ENCODE measurements at regions not wholly inside any gene's neighbourhood (a gene's known extent, or its start where the extent isn't known, plus 50 kb on each side); places are given as distances from the start of the nearest gene placed in this dataset.

DNA sequence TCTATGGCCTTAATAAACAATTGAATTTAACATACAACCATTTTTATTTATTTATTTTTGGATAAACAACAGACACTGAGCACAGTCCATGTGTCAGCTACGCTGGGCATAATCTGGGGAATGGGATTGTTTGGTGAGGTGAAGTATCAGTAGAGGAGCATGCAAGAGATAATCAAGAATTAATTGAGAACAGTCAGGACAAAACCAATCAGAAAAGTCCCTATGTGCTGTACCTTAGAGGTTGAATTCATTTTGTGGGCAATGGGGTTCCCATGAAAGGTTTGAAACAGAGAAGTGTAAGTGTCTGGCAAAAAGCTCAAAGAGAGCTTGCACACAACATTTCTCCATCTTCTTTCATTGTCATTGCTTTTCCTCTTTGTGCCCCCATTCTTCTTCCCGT is 198.2 kb downstream of the RNF144A start:
- in situ Hi-C loops (cut with MboI; ENCODE audit: low pct_ligation_motif_present in 1 of 4, low pct_unique_long_range_greater_than_20kb in 1 of 4, low sequenced_read_pairs in 3 of 4) = no loop called here
- no peaks in the 10 kb centered on the region for H3K9me3 ChIP-seq

DNA sequence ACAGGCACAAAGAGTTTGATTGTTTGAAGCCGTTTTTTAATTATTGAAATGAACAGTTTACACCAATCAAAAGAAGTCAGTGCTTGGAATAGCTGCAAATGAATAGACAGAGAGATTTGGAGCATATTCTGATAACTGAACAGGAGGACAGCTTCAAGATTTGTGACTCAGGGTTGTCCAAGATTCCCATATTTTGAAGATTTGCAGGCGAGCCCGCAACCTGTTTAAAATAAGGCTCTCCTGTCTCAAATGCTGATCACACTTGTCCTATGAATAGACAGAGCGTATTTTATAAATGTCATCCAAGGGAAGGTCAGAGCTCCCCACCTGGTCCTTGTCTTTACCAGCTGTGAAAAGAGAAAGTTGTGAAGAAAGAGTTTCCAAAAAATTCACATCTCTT is 198.7 kb downstream of the RNF144A start:
- no peaks in the 10 kb centered on the region for H3K36me3 ChIP-seq
- H3K27me3 ChIP-seq = no peaks in the 10 kb centered on the region
- no peak for TF ChIP-seq POLR2A (IDR thresholded peaks at IDR 0.05)
- TF ChIP-seq, protein P1, sequence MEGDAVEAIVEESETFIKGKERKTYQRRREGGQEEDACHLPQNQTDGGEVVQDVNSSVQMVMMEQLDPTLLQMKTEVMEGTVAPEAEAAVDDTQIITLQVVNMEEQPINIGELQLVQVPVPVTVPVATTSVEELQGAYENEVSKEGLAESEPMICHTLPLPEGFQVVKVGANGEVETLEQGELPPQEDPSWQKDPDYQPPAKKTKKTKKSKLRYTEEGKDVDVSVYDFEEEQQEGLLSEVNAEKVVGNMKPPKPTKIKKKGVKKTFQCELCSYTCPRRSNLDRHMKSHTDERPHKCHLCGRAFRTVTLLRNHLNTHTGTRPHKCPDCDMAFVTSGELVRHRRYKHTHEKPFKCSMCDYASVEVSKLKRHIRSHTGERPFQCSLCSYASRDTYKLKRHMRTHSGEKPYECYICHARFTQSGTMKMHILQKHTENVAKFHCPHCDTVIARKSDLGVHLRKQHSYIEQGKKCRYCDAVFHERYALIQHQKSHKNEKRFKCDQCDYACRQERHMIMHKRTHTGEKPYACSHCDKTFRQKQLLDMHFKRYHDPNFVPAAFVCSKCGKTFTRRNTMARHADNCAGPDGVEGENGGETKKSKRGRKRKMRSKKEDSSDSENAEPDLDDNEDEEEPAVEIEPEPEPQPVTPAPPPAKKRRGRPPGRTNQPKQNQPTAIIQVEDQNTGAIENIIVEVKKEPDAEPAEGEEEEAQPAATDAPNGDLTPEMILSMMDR (IDR thresholded peaks at IDR 0.05) = no peak
- no peak for TF ChIP-seq POLR2AphosphoS5 (IDR thresholded peaks at IDR 0.05)
- TF ChIP-seq EP300 (IDR thresholded peaks at IDR 0.05; ENCODE audit: low read depth) = no peak
- in situ Hi-C loops (cut with MboI; ENCODE audit: low pct_ligation_motif_present in 1 of 4, low pct_unique_long_range_greater_than_20kb in 1 of 4, low sequenced_read_pairs in 3 of 4) = no loop called here
- no peak for DNase-seq
- no peaks in the 10 kb centered on the region for H3K9me3 ChIP-seq
- no peaks in the 10 kb centered on the region for H3K4me1 ChIP-seq
- no peak overlapping the region for H3K27ac ChIP-seq
- intact Hi-C loops (cut with DNase I; ENCODE audit: low total_unique reads) = no loop called here
- 85 to 86% methylated on average over 2 to 4 of the region's 4 CpGs for WGBS, 2 donors (ENCODE audit: low coverage in 1 of 2)
- no peak overlapping the region for H3K4me3 ChIP-seq

More for the DNA sequence above, 198.2 kb downstream of the RNF144A start:
- TF ChIP-seq POLR2AphosphoS5 (IDR thresholded peaks at IDR 0.05) = no peak
- no peak for TF ChIP-seq POLR2A (IDR thresholded peaks at IDR 0.05)
- TF ChIP-seq, protein P1 (IDR thresholded peaks at IDR 0.05) = no peak
- no peak for TF ChIP-seq EP300 (IDR thresholded peaks at IDR 0.05; ENCODE audit: low read depth)
- no peaks in the 10 kb centered on the region for H3K4me1 ChIP-seq
- H3K27ac ChIP-seq = no peak overlapping the region
- no peaks in the 10 kb centered on the region for H3K36me3 ChIP-seq
- H3K27me3 ChIP-seq = no peaks in the 10 kb centered on the region
- DNase-seq = no peak
- intact Hi-C loops (cut with DNase I; ENCODE audit: low total_unique reads) = no loop called here
- WGBS, 2 donors (ENCODE audit: low coverage in 1 of 2) = 38 to 62% methylated on average over 2 of the region's 2 CpGs
- H3K4me3 ChIP-seq = no peak overlapping the region

DNA sequence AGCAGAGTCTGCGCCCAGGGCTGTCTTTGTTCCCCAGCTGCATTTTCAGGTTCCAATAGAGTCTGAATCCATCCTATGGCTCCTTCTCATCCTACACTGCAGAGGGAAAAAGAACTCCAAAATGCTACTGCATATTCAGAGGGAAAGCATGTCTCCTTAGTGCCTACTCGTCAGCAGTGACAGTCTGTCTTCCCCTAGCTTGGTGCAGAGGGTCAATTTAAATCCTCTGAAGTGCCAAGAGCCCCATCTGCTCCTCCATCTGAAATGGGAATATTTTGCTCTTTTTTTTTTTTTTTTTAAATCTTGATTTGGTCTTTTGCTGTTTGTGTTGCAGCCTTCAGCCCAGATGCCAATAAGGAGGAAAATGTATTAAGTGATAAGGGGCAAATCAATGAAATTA is 199.3 kb downstream of the RNF144A start:
- WGBS, 2 donors (ENCODE audit: low coverage in 1 of 2) = 84 to 100% methylated on average over 2 of the region's 2 CpGs
- in situ Hi-C loops (cut with MboI; ENCODE audit: low pct_ligation_motif_present in 1 of 4, low pct_unique_long_range_greater_than_20kb in 1 of 4, low sequenced_read_pairs in 3 of 4) = no loop called here

DNA sequence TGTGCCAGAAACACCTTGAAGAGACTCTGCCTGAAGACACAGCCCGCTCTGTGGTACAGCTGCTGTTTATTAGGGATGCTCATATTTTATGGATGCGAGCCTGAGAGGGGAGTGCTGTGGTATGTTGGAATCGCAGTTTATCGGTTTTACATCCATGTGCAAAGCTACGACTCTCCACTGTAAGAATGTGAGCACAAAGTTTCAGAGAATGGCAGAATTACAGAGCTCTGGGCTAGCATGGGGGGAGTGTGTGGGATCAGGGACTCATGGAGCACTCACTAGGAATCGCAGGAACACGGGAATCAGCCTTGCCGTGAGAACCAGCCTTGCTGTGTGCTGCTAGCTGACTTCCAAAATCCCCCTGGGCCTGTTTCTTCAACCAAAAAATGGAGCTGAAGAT is 199.9 kb downstream of the RNF144A start:
- Histone ChIP-seq H3K9me3 (no peaks in the 10 kb centered on the region), H3K27me3 (no peaks in the 10 kb centered on the region), H3K36me3 (no peaks in the 10 kb centered on the region), H3K27ac (no peak overlapping the region), H3K4me1 (no peaks in the 10 kb centered on the region), H3K4me3 (no peak overlapping the region)
- TF ChIP-seq EP300 (IDR thresholded peaks at IDR 0.05; ENCODE audit: low read depth) = no peak
- TF ChIP-seq, protein P1 (IDR thresholded peaks at IDR 0.05) = no peak
- TF ChIP-seq POLR2AphosphoS5 (IDR thresholded peaks at IDR 0.05) = no peak
- no peak for TF ChIP-seq POLR2A (IDR thresholded peaks at IDR 0.05)
- in situ Hi-C loops (cut with MboI; ENCODE audit: low pct_ligation_motif_present in 1 of 4, low pct_unique_long_range_greater_than_20kb in 1 of 4, low sequenced_read_pairs in 3 of 4) = no loop called here
- DNase-seq = no peak
- intact Hi-C loops (cut with DNase I; ENCODE audit: low total_unique reads) = no loop called here
- WGBS, 2 donors (ENCODE audit: low coverage in 1 of 2) = 94% methylated on average over 8 of the region's 8 CpGs; no CpG with 5 or more reads in 1 of the 2 donors

More for the DNA sequence above, 199.3 kb downstream of the RNF144A start:
- Histone ChIP-seq H3K27ac (no peak overlapping the region), H3K9me3 (no peaks in the 10 kb centered on the region), H3K4me1 (no peaks in the 10 kb centered on the region), H3K4me3 (no peak overlapping the region), H3K27me3 (no peaks in the 10 kb centered on the region), H3K36me3 (no peaks in the 10 kb centered on the region)
- intact Hi-C loops (cut with DNase I; ENCODE audit: low total_unique reads) = no loop called here
- no peak for DNase-seq
- TF ChIP-seq POLR2AphosphoS5 (IDR thresholded peaks at IDR 0.05) = no peak
- no peak for TF ChIP-seq EP300 (IDR thresholded peaks at IDR 0.05; ENCODE audit: low read depth)
- TF ChIP-seq, protein P1 (IDR thresholded peaks at IDR 0.05) = no peak
- no peak for TF ChIP-seq POLR2A (IDR thresholded peaks at IDR 0.05)
